SK-N-SH treated with all-trans-retinoic acid at 6 μM for 48 hours (cell line): ENCODE measurements at regions not wholly inside any gene's neighbourhood (a gene's known extent, or its start where the extent isn't known, plus 50 kb on each side); places are given as distances from the start of the nearest gene placed in this dataset.

ENCODE experiments used
- ATAC-seq: fragments of 200-7000 bp; cut with Tn5 transposase; 3 replicates; pipeline ENCODE4 v1.9.1; 2020; ENCODE audit warnings: mild to moderate bottlenecking, moderate library complexity
- BACH2 ChIP-seq: fragments of 250-450 bp; sonication (Bioruptor Pico); IDR thresholded peaks from 2 replicates; pipeline ENCODE4 v1.9.0; 2021; ENCODE audit warnings: mild to moderate bottlenecking, borderline replicate concordance
- CSDC2 ChIP-seq: fragments of 250-450 bp; sonication (Bioruptor Pico); IDR thresholded peaks from 2 replicates; pipeline ENCODE4 v1.5.0; 2020; ENCODE audit warnings: mild to moderate bottlenecking, moderate library complexity
- ESRRG ChIP-seq: fragments of 250-450 bp; sonication (Bioruptor Pico); IDR thresholded peaks from 2 replicates; pipeline ENCODE4 v1.6.1; 2021; ENCODE audit warnings: mild to moderate bottlenecking
- GLIS3 ChIP-seq: fragments of 250-450 bp; sonication (Bioruptor Pico); IDR thresholded peaks from 2 replicates; pipeline ENCODE4 v1.5.0; 2020; ENCODE audit warnings: mild to moderate bottlenecking, moderate library complexity
- ISL1 ChIP-seq: fragments of 250-450 bp; sonication (Bioruptor Pico); IDR thresholded peaks from 2 replicates; pipeline ENCODE4 v2.1.2; 2022; ENCODE audit warnings: mild to moderate bottlenecking, moderate library complexity
- OSR1 ChIP-seq: fragments of 250-450 bp; sonication (Bioruptor Pico); IDR thresholded peaks from 2 replicates; pipeline ENCODE4 v1.8.0; 2022; ENCODE audit warnings: moderate library complexity, mild to moderate bottlenecking, inconsistent platforms
- PPARA ChIP-seq: fragments of 250-450 bp; sonication (Bioruptor Pico); IDR thresholded peaks from 2 replicates; pipeline ENCODE4 v1.5.0; 2020; ENCODE audit warnings: mild to moderate bottlenecking, borderline replicate concordance
- RARB ChIP-seq: fragments of 250-450 bp; sonication (Bioruptor Pico); IDR thresholded peaks from 2 replicates; pipeline ENCODE4 v1.8.0; 2021; ENCODE audit warnings: mild to moderate bottlenecking, moderate library complexity
- SNAI2 ChIP-seq: fragments of 250-450 bp; sonication (Bioruptor Pico); IDR thresholded peaks from 2 replicates; pipeline ENCODE4 v1.5.0; 2020; ENCODE audit warnings: mild to moderate bottlenecking, moderate library complexity
- TCF4 ChIP-seq: fragments of 250-450 bp; sonication (Bioruptor Pico); IDR thresholded peaks from 2 replicates; pipeline ENCODE4 v1.8.0; 2021; ENCODE audit warnings: mild to moderate bottlenecking, moderate library complexity, borderline replicate concordance
- TOX ChIP-seq: fragments of 250-450 bp; sonication (Bioruptor Pico); IDR thresholded peaks from 2 replicates; pipeline ENCODE4 v1.8.0; 2021; ENCODE audit warnings: mild to moderate bottlenecking, moderate library complexity, borderline replicate concordance
- ZC3H10 ChIP-seq: fragments of 250-450 bp; sonication (Bioruptor Pico); IDR thresholded peaks from 2 replicates; pipeline ENCODE4 v1.5.1; 2021; ENCODE audit warnings: mild to moderate bottlenecking, moderate library complexity
- ZNF565 ChIP-seq: fragments of 450-650 bp; formaldehyde crosslinking; conservative IDR thresholded peaks from 2 replicates; pipeline ENCODE4 v1.5.0; 2020; ENCODE audit warnings: low read depth, mild to moderate bottlenecking, moderate library complexity
- ZNF8 ChIP-seq: fragments of 450-650 bp; formaldehyde crosslinking; IDR thresholded peaks from 2 replicates; pipeline ENCODE4 v1.5.0; 2020; ENCODE audit warnings: mild to moderate bottlenecking, moderate library complexity
- TF ChIP-seq, protein P1 (sequence below): fragments of 250-450 bp; sonication (Bioruptor Pico); IDR thresholded peaks from 2 replicates; pipeline ENCODE4 v1.5.1; 2021; ENCODE audit warnings: mild to moderate bottlenecking, moderate library complexity
- TF ChIP-seq, protein P2 (sequence below): fragments of 250-450 bp; sonication (Bioruptor Pico); IDR thresholded peaks from 2 replicates; pipeline ENCODE4 v1.5.0; 2020; ENCODE audit warnings: mild to moderate bottlenecking, moderate library complexity
- TF ChIP-seq, protein P3 (sequence below): fragments of 250-450 bp; sonication (Bioruptor Pico); IDR thresholded peaks from 2 replicates; pipeline ENCODE4 v1.8.0; 2020; ENCODE audit warnings: mild to moderate bottlenecking, moderate library complexity, borderline replicate concordance
- TF ChIP-seq, protein P4 (sequence below): fragments of 250-450 bp; sonication (Bioruptor Pico); IDR thresholded peaks from 2 replicates; pipeline ENCODE4 v1.5.1; 2020; ENCODE audit warnings: low read depth, mild to moderate bottlenecking, moderate library complexity

DNA sequence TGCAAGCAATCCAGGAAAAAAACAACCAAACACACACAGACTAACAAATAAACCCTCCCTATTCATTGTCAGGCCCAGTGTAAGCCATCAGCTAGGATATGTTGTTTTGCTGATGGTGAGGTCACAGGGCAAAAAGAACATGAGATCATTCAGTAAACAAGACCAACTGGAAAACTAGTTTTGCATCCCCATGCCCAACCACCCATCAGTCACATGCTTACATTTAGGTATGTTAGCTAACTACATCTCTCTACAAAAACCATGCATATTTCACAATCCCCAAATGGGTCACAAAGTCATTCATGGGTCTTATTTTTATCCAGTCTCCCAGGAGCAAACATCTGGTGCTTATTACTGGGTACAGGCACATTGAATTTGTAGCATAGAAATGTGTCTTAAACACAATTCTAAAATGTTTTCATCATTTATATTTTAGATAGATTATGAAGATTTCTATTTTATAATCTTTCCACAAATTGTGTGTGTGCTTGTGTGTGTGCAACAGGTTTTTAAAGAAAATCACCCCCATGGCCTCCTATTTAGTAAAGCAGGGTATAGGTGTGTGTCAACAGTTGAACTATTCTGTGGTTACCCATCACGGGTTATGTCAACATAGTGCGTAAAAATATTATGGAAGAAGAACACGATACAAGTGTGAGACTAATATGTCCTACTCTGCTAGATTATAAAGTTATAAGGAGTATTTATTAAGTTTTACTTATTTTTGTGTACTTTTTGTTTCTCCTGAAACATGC lies 103.8 kb upstream of the AKR1E2 start:
- TF ChIP-seq, protein P1, sequence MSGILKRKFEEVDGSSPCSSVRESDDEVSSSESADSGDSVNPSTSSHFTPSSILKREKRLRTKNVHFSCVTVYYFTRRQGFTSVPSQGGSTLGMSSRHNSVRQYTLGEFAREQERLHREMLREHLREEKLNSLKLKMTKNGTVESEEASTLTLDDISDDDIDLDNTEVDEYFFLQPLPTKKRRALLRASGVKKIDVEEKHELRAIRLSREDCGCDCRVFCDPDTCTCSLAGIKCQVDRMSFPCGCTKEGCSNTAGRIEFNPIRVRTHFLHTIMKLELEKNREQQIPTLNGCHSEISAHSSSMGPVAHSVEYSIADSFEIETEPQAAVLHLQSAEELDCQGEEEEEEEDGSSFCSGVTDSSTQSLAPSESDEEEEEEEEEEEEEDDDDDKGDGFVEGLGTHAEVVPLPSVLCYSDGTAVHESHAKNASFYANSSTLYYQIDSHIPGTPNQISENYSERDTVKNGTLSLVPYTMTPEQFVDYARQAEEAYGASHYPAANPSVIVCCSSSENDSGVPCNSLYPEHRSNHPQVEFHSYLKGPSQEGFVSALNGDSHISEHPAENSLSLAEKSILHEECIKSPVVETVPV (CRISPR knock-in tag) = no peak
- TF ChIP-seq GLIS3 (CRISPR knock-in tag) (no peak), ESRRG (CRISPR knock-in tag) (no peak), BACH2 (no peak), OSR1 (CRISPR knock-in tag) (no peak)
- TF ChIP-seq, protein P2, sequence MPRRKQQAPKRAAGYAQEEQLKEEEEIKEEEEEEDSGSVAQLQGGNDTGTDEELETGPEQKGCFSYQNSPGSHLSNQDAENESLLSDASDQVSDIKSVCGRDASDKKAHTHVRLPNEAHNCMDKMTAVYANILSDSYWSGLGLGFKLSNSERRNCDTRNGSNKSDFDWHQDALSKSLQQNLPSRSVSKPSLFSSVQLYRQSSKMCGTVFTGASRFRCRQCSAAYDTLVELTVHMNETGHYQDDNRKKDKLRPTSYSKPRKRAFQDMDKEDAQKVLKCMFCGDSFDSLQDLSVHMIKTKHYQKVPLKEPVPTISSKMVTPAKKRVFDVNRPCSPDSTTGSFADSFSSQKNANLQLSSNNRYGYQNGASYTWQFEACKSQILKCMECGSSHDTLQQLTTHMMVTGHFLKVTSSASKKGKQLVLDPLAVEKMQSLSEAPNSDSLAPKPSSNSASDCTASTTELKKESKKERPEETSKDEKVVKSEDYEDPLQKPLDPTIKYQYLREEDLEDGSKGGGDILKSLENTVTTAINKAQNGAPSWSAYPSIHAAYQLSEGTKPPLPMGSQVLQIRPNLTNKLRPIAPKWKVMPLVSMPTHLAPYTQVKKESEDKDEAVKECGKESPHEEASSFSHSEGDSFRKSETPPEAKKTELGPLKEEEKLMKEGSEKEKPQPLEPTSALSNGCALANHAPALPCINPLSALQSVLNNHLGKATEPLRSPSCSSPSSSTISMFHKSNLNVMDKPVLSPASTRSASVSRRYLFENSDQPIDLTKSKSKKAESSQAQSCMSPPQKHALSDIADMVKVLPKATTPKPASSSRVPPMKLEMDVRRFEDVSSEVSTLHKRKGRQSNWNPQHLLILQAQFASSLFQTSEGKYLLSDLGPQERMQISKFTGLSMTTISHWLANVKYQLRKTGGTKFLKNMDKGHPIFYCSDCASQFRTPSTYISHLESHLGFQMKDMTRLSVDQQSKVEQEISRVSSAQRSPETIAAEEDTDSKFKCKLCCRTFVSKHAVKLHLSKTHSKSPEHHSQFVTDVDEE = no peak
- no peak for ATAC-seq

DNA sequence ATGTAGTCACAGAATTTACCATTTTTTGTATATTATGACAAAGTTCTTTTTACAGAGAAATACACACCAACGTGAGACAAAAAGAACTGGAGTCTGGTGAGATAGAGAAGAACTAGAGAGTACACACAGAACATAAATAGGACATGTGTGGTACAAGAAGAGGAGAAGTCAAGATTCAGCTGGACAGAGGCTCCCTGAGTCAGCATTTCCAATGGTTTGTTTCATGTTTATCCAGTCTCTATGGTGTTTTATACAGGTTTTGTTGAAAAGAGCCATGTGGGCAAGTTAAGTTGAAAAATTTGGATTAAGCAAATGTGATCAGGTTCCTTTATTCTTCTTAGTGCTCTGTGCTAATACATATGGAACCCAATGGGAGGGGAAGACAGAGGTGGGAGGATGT lies 105.5 kb upstream of the AKR1E2 start:
- no peak; the same call in 2 of the 3 replicates for ATAC-seq
- no peak for TF ChIP-seq ZNF565 (CRISPR knock-in tag)
- TF ChIP-seq, protein P3, sequence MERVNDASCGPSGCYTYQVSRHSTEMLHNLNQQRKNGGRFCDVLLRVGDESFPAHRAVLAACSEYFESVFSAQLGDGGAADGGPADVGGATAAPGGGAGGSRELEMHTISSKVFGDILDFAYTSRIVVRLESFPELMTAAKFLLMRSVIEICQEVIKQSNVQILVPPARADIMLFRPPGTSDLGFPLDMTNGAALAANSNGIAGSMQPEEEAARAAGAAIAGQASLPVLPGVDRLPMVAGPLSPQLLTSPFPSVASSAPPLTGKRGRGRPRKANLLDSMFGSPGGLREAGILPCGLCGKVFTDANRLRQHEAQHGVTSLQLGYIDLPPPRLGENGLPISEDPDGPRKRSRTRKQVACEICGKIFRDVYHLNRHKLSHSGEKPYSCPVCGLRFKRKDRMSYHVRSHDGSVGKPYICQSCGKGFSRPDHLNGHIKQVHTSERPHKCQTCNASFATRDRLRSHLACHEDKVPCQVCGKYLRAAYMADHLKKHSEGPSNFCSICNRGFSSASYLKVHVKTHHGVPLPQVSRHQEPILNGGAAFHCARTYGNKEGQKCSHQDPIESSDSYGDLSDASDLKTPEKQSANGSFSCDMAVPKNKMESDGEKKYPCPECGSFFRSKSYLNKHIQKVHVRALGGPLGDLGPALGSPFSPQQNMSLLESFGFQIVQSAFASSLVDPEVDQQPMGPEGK (CRISPR knock-in tag) = no peak
- TF ChIP-seq, protein P2 = no peak

DNA sequence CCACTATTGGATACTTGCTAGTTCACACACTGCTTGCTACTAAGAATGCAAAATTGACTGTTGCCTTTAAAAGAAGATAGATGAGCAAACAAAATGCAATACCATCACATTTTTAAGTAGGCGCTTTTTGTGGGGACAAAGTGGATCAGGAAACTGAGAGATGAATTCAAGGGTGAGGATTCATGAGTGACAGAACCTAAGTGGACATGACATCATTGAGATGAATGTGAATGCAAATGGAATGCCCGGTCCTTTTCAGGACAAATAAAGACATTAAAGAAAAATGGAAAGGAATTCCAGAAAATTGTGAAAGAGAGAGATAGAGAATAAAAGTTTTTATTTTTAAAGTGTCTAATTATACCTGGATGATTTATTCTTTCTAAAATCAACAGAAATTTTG lies 106.3 kb upstream of the AKR1E2 start:
- TF ChIP-seq ZNF8 (CRISPR knock-in tag) = no peak
- no peak for TF ChIP-seq TCF4
- TF ChIP-seq ZNF565 (CRISPR knock-in tag) = no peak
- TF ChIP-seq OSR1 (CRISPR knock-in tag) = no peak
- TF ChIP-seq CSDC2 = no peak
- peak; percentile 32 for TF ChIP-seq ISL1 (CRISPR knock-in tag)
- TF ChIP-seq BACH2 = no peak
- no peak for ATAC-seq

DNA sequence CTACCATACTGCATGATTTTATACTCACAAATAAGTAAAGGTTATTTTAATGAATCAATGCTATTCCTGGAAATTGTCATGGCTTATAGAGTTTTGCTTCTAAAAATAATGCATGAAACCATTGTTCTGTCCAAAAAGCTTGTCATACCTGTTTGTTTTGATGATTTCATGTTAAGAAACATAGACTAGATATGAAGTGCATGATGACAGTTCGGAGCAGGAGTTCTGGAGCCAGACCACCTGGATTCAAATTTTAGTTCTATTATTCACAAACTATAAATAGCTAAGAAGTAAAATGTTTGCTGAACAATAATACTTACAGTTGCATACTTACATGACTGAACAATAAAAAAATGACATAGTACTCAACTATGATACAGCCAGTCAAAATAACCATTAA lies 107.0 kb upstream of the AKR1E2 start:
- ATAC-seq = no peak
- TF ChIP-seq, protein P3 (CRISPR knock-in tag) = no peak
- TF ChIP-seq PPARA (CRISPR knock-in tag) (no peak), RARB (CRISPR knock-in tag) (no peak), BACH2 (no peak), ZC3H10 (CRISPR knock-in tag) (no peak), OSR1 (CRISPR knock-in tag) (no peak), CSDC2 (no peak), SNAI2 (CRISPR knock-in tag) (no peak), ZNF8 (CRISPR knock-in tag) (no peak), TOX (CRISPR knock-in tag) (no peak), TCF4 (no peak), ZNF565 (CRISPR knock-in tag) (no peak)
- TF ChIP-seq, protein P1 (CRISPR knock-in tag) = no peak
- TF ChIP-seq, protein P4, sequence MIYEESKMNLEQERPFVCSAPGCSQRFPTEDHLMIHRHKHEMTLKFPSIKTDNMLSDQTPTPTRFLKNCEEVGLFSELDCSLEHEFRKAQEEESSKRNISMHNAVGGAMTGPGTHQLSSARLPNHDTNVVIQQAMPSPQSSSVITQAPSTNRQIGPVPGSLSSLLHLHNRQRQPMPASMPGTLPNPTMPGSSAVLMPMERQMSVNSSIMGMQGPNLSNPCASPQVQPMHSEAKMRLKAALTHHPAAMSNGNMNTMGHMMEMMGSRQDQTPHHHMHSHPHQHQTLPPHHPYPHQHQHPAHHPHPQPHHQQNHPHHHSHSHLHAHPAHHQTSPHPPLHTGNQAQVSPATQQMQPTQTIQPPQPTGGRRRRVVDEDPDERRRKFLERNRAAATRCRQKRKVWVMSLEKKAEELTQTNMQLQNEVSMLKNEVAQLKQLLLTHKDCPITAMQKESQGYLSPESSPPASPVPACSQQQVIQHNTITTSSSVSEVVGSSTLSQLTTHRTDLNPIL = no peak
